A673 (cell line): ENCODE measurements at regions not wholly inside any gene's neighbourhood (a gene's known extent, or its start where the extent isn't known, plus 50 kb on each side); places are given as distances from the start of the nearest gene placed in this dataset.

Experiments
- EZH2 ChIP-seq: fragments of 200-600 bp; sonication (generic); IDR thresholded peaks from 2 replicates; pipeline ENCODE4 v1.6.1; 2017; ENCODE audit warnings: borderline replicate concordance, low read depth, mild to moderate bottlenecking, mixed read lengths, antibody characterized with exemption, low read length; ENCODE audit not compliant: poor library complexity, severe bottlenecking
- TF ChIP-seq, protein P1 (sequence below): fragments of 300-800, 200-600 bp; sonication (generic); conservative IDR thresholded peaks from 2 replicates; pipeline ENCODE4 v1.5.1; 2017; ENCODE audit warnings: low read depth, mild to moderate bottlenecking, antibody characterized with exemption, low read length, moderate library complexity, mixed read lengths

DNA sequence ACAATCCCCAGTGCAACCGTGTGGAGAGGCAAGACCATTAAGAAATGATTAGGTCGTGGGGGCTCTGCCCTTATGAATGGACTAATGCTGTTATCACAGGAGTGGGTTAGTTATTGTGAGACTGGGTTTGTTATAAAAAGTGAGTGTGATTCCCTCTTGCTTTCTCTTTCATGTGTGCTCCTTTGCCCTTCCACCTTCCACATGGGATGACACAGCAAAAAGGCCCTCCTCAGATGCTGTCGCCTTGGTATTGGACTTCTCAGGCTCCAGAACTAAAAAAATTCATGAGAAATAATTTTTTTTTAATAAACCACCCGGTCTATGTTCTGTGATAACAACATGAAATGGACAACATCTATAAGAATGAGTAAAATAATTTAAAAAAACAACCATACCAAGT is 136.1 kb upstream of the PCBD1 start:
- TF ChIP-seq, protein P1, sequence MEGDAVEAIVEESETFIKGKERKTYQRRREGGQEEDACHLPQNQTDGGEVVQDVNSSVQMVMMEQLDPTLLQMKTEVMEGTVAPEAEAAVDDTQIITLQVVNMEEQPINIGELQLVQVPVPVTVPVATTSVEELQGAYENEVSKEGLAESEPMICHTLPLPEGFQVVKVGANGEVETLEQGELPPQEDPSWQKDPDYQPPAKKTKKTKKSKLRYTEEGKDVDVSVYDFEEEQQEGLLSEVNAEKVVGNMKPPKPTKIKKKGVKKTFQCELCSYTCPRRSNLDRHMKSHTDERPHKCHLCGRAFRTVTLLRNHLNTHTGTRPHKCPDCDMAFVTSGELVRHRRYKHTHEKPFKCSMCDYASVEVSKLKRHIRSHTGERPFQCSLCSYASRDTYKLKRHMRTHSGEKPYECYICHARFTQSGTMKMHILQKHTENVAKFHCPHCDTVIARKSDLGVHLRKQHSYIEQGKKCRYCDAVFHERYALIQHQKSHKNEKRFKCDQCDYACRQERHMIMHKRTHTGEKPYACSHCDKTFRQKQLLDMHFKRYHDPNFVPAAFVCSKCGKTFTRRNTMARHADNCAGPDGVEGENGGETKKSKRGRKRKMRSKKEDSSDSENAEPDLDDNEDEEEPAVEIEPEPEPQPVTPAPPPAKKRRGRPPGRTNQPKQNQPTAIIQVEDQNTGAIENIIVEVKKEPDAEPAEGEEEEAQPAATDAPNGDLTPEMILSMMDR = no peak
- TF ChIP-seq EZH2 = no peak
